GM19239 (cell line): ENCODE measurements at regions not wholly inside any gene's neighbourhood (a gene's known extent, or its start where the extent isn't known, plus 50 kb on each side); places are given as distances from the start of the nearest gene placed in this dataset.

Experiments
- DNase-seq: peaks from one replicate; pipeline ENCODE4 v3.0.0; 2011; ENCODE audit warnings: low spot score; ENCODE audit not compliant: insufficient read length
- FAIRE-seq: peaks from 2 replicates; lab custom pipeline; 2011; peaks lifted over from hg19 to GRCh38; lab: Jason Lieb, UNC

DNA sequence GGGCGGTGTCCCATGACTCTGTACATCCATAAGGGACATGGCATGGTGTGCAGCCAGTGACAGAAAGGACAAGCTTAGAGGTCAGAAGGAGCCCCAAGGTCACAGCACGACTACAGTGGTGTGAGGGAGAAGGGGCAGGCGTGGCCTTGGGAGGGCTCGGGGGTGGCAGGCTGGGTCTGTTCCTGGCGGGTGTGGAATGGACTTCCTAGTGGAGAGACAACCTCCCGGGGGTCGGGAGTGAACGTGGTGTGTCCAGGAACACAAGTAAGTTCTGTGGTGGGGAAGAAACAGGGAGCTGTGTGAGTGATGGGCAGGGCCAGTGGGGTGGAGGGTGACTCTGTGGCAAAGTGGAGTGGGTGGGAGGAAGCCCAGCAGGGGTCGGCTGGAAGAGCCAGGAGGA lies 279.3 kb downstream of the TEX29 start:
- DNase-seq: no peak
- no peak for FAIRE-seq

DNA sequence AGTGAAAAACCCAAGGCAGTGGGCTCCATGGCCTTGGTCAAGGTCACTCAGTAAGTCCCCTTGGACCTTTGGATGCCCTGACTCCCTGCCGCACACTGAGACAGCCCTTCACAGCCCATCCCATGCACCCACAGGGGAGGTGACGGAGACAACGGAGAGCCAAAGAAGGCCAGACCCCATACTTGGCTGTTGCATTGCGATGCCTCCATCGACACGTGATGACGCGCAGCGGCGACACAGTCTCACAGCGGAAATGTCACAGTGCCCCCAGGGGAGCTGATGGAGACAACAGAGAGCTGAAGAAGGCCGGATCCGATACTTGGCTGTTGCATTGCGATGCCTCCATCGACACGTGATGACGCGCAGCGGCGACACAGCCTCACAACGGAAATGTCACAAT lies 282.4 kb downstream of the TEX29 start:
- no peak for FAIRE-seq
- no peak for DNase-seq

DNA sequence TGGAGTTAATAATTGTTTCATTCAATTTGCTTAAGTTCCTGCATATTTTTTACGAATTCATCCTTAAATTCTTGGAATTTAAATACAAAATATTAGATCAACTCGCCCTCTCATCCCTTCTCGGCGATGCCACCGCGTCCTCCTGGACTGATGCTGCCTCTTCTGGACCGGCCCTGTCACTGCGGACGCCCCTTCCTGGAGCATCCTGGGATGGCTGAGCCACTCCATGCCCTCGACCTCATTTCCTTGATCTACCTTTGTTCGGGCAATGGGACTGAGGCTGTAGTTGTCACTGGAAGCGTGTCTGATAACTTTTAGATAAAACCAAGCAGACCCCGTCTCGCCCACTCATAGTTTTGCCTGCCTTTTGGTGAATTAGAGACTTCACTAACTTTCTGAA lies 283.7 kb downstream of the TEX29 start:
- no peak for FAIRE-seq

DNA sequence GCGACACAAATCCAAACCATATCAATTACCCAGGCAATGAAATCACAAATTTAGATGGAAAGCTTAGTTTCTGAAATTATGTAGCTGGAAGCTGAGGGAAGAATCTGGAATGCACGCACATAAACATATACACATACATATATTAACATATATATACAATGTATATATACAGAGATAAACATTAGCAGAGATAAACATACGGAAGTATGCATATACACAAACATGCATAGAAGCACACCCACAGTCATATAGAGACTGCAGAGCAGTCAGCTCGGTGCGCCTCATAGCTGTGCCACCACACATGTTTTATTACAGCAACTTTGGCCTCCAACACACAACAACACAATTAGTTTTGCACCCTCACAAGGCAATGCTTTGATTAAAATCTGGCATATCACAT lies 288.1 kb downstream of the TEX29 start:
- FAIRE-seq (no peak), DNase-seq (no peak)

More for the DNA sequence above, 283.7 kb downstream of the TEX29 start:
- DNase-seq: no peak

DNA sequence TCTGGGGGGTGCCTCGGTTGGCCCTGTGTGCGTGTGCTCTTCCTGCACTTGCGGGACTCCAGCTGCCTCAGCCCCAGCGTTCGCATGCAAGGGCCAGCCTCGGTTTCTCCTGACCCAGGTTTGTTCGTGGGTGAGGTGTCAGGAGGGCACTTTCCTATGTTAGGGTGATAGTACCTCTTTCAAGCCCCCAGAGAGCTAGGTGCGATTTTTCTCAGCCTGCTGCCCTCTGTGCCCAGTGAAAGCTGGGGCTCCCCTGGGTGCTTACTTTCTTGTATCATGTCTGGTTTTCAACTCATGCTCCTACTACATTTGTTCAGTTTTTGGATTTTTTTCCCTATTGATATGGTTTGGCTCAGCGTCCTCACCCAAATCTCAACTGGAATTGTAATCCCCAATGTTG lies 289.2 kb downstream of the TEX29 start:
- FAIRE-seq: no peak
- no peak for DNase-seq

DNA sequence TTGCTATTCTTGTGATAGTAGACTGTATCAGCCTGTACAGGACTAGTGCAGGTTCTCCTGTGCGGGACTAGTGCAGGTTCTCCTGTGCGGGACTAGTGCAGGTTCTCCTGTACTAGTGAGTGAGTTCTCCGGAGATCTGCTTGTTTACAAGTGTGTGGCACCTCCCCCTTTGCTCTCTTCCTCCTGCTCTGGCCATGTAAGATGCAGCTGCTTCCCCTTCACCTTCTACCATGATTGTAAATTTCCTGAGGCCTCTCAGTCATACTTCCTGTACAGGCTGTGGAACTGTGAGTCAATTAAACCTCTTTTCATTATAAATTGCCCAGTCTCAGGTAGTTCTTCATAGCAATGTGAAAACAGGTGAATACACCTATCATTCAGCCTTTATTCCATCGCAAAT lies 289.6 kb downstream of the TEX29 start:
- no peak for FAIRE-seq
- DNase-seq: no peak

DNA sequence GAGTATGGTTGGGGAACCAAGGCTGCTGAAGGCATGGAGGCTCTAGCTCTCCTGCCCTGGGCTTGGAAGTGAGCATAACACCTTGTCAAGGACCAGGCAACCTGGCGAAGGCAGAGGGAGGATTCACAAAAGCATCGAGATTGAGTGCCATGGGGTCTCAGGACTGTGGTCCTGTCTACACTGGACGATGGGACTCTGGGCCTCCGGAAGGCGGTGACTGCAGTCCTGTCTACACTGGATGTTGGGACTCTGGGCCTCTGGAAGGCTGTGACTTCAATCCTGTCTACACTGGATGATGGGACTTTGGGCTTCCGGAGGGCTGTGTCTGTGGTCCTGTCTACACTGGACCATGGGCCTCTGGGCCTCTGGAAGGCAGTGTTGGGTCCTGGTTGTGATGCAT lies 290.4 kb downstream of the TEX29 start:
- no peak for DNase-seq
- no peak for FAIRE-seq

DNA sequence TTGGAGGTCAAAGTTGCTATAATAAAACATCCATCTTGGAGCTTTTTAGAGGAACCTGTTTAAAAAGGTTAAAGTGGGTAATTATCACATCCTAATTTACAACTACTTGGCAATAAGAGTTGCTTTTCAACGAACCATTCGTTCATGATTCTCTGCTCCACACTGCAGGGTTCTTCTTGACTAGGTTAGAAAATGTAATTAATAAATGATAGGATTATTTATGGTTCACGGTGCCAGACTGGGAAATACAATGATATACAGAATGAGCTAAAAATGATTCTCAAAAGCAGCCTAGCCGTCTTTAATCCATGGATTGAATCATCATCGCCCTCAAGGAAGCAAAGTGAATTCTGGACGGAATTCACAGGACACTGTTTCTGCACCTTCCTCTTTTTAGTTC lies 291.2 kb downstream of the TEX29 start:
- no peak for FAIRE-seq
- DNase-seq: no peak

DNA sequence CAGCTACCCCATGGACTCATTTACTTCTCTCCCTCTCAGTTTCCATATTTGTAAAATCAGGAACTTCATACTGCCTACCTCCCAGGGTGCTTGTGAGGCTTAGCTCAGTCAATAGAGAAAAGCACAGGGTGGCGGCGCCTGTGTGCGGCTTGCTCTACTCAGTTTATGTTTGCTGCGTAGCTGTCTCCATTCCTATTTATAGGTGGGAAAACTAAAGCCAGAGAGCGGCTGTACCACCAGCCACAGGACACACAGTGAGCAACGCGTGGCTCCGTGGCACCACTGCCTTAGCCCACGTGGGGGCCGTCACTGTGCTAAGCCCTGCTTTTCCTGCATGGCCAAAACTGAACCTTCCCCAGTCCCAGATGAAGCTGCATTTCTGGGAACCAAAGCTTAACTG lies 292.4 kb downstream of the TEX29 start:
- no peak for FAIRE-seq
- DNase-seq: no peak

DNA sequence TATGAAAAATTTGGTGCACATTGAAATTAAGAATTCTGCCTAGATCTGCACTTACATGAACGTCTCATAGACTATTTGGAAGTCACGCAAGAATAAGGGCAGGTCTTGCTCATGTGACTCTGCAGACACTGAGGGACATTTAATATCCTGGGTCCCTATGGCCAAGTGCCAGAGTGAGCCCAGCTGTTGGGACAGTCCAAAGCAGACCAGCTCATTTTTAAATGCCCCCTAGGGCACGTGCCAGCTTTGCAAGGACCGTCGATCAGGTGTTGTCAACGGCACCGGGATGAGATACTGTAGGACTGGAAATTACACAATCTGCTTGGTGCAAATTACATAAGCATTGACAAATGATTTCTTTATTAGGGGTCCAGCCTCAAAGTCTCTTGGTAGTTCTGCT lies 293.6 kb downstream of the TEX29 start:
- FAIRE-seq: no peak
- no peak for DNase-seq

DNA sequence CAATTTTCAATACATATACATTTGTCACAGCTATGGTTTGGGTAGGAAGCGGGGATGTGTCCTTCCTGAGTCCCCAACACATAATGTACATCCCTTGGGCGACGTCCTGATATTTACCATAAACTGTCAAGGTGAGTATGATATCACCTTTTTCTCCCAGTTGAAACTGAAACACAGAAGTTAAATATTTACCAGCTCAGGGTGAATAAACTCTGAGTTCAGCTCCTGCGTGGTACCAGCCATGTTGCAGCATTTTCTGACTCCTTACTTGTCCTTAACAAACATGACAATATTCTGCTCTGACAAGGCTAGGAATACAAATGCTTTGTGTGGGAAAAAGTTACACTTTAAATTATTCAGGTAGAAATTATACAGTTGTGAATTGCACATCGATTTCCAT lies 294.2 kb downstream of the TEX29 start:
- FAIRE-seq: no peak
- DNase-seq: no peak

DNA sequence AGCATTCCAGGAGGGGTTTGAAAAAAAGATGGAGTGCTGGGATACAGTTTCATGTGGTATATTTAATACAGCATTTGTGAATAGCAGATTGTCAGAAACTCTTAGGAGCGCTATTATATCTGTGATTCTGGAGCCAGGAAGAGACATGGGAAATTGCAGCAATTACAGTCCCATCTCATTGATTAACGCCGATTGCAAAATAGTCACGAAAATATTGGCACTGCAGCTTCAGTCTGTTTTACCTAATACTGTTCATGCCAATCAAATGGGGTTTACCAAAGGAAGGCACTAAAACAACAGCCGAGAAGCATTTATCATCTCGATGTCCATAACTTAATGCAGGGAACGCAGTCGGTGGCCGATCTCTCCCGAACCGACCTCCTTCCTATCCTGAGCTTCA lies 295.8 kb downstream of the TEX29 start:
- DNase-seq (no peak), FAIRE-seq (no peak)

DNA sequence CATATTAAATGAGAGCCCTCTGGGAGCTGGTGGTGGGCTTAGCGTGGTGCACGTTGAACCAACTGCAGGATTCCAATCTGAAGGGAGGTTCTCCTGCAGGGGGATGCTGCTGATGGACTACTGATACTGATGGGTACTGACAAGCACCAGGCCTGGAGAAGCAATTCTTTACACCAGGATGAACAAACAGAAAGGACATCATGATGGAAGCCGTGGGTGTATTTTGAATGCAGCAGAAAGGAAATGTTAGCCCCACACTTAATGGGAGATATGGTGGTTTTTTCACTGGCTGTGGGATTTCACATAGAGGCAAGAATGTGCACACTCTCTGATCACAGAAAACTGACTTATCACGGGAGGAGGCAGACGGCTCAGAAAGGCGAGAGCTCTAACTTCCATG lies 299.7 kb downstream of the TEX29 start:
- no peak for FAIRE-seq
- DNase-seq: no peak

DNA sequence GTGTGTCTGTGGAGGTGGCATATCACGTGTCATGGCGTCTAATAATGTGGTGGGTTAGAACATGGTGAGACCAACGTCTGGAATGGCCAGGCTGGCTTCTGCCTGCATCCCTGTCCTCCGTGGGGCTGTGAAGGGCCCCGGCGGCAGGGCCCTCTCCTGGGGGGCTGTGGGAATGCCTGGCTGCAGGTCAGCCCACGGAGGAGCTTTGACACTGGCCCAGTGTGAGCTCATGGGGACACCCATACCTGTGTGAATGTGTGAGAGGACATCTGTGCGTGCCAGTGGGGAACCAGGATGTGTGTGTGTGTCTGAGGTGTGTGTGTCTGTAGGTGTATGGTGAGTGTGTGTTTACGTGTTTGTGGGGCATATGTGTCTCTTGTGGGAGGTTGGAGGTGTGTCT lies 300.1 kb downstream of the TEX29 start:
- DNase-seq (no peak), FAIRE-seq (no peak)

DNA sequence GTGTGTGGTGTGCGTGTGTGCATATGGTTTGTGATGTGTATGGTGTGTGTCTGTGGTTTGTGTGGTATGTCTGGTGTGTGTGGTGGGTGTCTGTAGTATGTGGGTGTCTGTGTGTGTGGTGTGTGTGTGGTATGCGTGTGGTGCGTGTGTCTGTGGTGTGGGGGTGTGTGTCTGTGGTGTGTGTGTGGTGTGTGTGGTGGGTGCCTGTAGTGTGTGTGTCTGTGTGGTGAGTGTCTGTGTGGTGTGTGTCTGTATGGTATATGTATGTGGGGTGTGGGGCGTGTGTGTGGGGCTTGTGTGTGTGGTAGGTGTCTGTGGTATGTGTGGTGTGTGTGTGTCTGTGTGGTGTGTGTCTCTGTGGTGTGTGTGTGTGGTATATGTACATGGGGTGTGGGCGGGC lies 300.7 kb downstream of the TEX29 start:
- FAIRE-seq: no peak
- DNase-seq: no peak

DNA sequence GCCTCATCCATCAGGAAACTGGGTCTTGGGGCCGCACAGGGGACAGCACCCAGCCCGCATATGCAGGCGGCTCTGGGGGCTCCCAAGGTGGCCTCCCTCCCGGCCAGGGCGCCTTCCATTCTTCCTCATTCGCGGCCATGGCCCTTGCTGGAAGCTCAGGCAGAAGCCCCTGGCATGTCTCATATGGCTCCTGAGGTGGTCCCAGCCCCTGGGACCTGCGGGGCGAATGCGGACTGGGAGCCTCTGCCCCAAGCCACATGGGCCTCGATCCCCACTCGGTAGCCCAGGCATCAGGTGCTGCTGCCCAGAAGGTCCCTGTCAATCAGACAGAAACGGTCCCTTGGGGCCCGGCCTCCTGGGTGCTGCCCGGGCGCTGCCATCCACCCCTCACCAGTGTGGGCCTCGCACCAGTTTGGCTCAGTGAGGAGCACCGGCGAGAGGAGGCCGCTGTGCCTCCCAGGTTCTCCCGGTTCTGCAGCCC lies 301.6 kb downstream of the TEX29 start:
- no peak for DNase-seq

DNA sequence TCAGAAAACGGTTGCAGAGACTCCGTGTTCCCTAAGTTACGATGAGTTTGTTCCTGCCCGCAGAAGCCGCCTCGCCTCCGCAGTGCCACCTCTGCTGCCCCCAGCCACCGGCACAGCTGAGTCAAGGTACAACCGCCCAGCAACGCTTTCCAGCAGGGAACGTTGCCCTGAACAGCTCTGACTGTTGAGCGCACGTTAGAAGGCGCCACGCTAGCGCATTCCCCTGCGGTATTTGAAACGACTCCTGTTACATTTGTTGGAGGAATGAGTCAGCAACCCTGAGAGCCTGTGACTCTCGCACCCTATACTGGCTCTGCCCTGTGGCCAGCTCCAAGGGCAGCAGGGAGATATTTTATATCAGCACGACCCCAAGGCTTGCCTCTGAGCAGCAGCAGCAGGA lies 302.8 kb downstream of the TEX29 start:
- DNase-seq (no peak), FAIRE-seq (no peak)

More for the DNA sequence above, 301.6 kb downstream of the TEX29 start:
- FAIRE-seq: no peak

DNA sequence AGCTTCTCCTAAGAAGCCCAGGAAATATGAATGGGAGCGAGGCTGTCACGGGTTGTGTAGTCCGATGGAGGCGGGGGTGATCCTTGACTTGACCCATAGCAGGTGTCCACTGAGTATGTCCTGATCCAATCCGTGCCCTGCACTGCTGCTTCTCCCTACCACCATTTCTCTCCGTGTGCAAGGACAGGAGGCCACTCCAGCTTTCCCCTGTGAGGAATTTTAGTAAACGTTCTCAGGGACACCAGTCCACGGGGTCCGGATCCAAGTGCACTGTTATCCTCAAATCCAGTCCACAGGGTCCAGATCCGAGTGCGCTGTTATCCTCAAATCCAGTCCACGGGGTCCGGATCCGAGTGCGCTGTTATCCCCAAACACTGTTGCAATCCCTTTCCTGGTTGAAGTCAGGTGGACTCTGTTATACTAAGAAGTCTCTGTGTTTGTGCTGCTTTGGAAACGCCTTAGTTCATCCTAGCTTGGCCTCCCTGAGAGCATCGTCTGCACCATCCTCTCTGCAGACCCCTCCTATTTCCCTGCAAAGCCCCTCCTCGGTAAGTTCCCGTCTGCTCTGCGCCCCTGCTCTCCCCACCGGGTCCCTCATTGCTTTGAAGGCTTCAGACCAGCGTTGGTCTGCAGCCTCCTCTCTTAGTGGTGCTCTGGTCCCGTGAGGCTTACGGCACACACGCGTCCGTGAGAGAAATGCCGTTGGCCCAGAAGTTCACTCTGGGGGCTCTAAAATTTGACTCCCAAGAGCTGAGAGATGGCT lies 303.5 kb downstream of the TEX29 start:
- DNase-seq (no peak), FAIRE-seq (no peak)

DNA sequence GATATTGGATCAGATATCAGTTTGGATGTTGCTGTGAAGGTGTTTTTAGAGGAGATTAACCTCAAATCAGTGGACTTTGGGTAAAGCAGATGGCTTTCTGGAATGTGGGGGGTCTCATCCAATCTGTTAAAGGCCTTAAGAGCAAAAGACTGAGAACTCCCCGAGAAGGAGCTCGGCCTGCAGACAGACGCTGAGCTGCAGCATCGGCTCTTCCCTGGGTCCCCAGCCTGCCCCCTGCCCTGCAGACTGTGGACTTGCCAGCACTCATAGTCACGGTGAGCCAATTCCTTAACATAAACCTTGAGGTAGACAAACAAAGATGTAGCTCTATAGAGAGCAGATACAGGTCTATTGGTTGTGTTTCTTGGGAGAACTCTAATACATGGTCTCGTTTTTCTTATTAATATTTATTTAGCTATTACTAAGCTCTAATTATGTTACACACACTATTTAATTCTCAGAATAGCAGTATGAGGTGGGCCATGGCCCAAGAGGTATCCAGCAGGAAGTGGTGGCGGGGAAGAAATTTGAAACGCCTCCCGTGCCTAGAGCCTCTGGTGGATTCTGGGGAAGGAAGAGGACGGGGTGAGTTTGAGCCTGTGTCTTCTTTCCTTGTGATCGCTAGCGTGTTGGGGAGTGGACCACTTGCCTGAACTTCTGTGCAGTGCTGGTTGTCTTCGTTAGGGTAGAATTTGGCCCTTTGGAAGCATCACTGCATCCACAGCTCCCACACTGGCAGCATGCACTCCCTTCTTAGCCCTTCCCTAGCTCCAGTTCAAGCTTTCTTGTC lies 305.3 kb downstream of the TEX29 start:
- DNase-seq (no peak), FAIRE-seq (no peak)

DNA sequence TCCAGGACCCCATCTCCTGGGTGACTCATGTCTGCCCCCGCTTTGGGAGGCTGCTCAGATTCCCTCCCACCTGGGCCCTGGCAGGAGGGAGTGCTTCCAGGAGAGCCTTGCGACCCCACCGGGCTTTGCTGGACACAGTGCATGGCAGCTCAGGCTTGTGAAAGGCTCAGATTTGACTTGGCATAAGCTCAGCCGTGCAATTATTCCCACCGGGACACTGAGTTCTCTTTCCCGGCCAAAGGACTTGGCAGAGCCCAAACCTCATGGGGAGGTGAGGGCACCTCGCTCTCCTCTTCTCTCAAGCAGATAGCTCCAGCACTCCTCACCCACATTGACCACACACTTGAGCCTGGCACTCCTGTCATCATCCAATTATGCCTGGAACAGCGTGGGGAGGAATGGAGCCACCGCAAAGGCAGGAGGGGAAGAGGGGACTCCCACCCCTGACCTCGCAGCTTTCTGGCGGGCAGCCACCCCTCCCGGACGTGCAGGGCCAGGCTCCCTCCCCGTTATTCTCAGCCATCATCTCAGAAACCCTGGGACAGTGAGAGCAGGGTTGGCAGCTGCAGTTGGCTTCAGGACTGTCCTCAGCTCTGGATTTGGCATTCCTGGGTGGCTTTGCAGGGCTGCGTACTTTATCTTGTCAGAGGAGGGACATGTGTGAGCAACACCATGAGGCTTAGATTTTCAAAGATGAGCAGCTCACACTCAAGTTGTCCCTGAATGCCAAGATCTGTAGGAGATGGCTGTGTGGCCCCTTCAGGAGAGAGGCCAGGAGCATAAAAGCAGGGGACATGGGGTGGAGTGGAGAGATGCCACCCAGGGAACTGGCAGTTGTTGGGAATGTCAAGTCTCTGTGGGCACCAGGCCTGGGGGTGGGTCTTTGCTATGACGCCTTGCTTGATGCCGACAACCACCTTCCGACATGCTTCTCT lies 306.2 kb downstream of the TEX29 start:
- FAIRE-seq (no peak), DNase-seq (no peak)

DNA sequence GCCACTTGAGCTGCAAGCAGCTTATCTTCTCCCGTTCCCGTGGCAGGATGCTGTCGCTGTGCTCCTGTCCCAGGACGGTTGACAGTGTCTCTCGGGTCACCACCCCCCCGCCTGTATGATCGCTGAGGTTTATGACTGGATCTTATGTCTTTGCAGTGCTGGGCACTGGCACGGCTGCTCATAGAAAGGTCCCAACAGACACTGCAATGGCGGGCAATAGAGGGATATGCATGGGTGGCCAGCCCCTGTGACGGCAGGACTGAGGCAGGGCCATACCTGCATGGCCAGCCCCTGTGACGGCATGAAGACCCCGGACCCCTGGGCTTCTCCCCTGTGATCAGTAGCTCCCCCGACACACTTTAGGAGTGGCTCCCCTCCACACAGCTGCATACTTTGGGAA lies 307.2 kb downstream of the TEX29 start:
- FAIRE-seq (no peak), DNase-seq (no peak)
